ENCODE measurements at regions not wholly inside any gene's neighbourhood (a gene's known extent, or its start where the extent isn't known, plus 50 kb on each side); places are given as distances from the start of the nearest gene placed in this dataset.
"Not testable (repeated sequence)": the region's sequence is repeated elsewhere in the genome, so short reads cannot be mapped to it uniquely, and the experiment has no call there.

DNA sequence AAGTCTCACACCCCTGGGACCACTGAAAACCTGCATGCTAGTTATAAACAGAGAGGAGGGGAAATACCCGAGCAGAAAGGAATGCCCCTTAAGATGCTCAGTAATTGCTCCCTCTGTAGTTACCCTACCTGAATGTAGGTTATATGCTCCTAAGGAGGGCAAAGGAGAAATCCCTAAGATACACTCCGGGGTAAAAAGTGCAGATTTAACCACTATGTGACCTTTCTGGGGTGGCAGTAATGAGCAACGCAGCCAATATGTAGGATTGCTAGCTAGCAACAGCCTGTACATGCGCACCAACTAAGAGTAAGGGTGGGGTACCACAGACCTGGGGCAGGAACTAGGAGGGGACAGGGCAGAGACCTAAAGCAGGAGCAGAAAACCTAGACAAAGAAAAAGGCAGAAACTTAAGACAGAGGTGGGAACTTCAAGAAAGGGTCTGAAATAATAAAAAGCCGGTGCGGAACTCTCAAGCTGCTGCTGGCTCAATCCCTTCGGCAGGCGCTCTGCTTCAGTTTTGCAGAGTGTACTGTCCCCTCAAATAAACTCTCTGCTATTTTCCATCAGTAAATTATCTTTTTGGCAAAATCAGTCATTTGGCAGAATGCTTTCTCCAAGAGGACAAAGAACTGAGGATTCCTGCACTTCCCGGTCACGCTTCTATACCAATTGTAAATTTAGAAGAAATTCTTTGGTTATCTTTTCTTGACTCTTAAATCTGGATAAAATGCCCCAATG, 823.8 kb downstream of the CDH11 start:
- DNase-seq (ENCODE audit: low spot score) = no peak

DNA sequence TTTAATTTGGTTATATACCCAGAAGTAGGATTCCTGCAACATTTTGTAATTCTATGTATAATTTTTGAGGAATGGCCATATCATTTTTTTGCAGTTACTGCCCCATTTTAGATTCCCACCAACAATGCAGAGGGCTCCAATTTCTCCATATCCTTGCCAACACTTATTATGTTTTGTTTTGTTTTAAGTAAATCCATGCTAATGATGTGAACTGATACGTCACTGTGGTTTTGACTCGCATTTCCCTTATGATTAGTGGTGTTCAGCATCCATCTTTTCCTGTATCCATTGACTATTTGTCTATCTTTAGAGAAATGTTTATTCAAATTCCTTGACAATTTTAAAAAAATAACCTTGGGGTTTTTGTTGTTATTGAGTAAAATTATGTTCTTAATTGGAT, 826.4 kb downstream of the CDH11 start:
- no peak for DNase-seq (ENCODE audit: low spot score)

DNA sequence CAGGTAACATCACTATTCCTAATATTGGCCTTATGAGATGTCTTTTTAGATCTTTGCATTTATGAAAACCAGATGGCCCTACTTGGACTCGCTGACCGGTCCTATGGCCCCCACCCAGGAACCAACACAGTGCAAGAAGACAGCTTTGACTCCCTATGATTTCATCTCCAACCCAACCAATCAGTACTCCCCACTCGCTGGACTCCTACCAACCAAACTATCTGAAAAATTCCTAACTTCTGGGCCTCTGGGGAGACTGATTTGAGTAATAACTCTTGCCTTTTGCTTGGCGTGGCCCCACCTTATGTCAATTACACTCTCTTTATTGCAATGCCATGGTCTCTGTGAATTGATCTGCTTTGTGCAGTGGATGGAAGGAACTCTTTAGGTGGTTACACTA, 828.9 kb downstream of the CDH11 start:
- DNase-seq (ENCODE audit: low spot score) = no peak

DNA sequence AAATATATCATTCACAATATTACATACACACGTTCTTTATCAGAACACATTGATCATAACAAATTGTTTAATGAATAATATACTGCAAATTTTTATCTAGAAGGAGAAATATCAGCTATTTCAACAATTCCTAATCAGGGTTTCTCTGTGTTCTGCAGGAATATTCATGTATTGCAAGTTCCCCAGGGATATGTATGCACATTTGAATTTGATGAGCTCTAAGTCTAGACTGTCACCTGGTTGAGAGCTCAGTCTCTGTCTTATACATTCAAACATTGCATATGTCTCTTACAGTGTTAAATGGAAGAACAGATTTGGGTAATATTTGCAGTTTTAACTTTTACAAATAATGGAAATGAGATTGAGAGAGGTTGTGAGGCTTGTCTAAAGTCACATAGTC, 829.7 kb downstream of the CDH11 start:
- DNase-seq (ENCODE audit: low spot score) = no peak

DNA sequence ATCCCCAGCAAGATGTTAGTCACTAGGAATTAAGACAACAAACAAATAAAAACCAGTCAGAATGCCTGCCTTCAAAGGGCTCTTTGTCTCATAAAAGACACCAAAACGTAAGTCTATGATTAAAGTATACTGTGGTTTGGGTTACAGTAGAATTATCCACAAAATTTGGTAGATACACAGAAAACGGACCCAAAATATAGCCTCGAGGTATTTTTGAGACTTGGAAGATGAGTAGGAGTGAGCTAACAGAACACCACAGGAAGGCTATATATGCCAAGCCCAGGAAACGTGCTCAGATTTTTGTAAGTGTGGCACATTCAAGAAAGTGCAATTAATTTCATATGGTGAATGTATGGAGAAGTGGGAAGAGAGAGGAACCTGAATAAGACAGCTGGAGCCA, 831.4 kb downstream of the CDH11 start:
- DNase-seq (ENCODE audit: low spot score) = no peak

DNA sequence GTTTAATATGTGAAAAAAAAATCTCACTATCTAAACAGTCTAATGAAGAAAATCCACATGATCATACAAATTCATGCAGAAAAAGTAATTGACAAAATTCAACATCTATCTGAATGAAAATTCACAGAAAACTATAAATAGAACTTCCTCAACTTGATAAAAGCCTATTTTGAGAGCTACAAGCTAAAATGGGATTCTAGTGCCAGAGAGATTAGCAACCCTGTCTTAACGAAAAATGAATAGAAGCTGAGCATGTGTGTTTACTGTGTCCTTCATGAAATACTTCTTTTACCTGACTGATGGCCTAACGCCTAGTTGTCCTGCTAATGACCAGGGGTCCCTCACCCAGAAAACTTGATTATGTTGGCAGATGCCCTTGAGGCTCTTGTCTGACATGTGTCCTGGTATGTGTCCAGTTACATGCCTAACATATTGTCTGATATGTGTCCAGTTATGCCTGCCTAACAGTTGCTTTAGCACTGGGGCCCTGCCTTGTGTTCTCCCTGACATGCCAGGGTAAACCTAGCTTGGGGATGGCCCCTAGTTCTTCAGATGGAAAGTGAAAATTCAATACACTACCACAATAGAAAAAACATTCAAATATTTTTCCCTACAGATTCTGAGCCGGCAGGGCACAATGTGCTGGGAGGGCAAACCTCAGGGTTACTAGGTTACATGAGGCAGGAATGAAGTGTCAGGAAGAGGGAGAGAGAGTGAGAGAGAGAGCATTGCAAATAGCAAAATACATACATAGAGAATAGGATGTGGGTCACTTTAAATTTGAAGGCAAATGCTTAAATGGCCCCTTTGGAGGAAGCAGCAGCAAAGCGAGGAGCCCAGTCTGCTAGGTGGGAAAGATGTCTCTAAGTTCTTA, 834.0 kb downstream of the CDH11 start:
- no peak for DNase-seq (ENCODE audit: low spot score)

DNA sequence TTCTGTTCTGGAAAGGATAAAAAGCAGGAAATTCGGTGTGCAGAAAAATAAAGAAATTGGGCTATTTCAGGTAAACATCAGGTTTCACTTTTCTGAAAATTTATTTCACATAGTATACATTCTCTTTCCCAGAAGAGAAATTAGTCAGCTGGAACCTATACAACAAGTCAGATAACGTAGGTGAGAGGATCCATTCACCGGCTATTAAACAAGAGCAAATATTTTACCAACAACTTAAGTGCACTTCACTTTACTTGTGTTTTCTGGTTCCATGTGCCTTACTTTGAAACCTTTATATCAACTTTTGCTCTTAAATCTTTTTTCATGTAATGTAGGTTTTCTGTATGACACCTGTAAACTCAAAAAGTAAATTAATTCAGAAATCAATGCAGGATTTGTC, 839.7 kb downstream of the CDH11 start:
- DNase-seq (ENCODE audit: low spot score) = no peak

DNA sequence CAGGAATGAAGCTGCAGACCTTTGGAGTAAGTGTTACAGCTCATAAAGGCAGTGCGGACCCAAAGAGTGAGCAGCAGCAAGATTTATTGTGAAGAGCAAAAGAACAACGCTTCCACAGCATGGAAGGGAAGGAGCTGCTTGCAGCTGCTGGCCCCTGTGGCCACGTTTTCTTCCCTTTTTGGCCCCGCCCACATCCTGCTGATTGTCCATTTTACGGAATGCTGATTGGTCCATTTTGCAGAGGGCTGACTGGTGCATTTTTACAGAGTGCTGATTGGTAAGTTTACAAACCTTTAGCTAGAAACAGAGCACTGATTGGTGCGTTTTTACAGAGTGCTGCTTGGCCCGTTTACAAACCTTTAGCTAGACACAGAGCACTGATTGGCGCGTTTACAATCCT, 841.5 kb downstream of the CDH11 start:
- no peak for DNase-seq (ENCODE audit: low spot score)

DNA sequence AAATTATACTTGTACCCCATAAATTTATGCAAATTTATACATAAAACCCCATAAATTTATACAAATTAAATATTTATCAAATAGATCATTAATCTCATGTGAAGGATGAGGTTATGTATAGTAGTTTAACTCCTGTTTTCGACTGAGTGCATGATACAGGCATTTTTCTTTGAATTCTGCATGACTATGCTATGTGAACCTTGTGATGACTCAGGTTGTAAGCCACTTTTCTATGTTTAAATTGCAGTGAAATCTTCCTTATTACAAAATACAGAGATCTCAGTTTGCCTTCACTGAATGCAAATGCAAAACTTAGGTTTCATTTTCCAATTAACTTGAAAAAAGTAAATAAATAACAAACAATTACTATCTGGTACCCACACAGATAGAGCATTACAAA, 843.7 kb downstream of the CDH11 start:
- DNase-seq (ENCODE audit: low spot score) = no peak

DNA sequence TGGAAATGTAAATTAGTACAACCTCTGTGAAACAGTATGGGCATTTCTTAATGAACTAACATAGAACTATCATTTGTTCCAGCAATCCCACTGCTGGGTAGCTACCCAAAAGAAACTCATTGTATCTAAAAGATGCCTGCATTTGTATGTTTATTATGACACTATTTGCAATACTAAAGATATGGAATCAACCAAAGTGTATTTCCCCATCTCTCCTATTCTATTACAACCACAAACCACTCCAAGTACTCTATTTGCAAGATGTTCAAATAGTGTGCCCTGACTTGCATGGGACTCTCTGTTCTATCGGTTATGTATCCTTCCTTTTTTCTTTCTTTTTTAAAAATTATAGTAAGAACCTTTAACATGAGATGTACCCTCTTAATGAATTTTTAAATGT, 845.2 kb downstream of the CDH11 start:
- DNase-seq (ENCODE audit: low spot score) = no peak

DNA sequence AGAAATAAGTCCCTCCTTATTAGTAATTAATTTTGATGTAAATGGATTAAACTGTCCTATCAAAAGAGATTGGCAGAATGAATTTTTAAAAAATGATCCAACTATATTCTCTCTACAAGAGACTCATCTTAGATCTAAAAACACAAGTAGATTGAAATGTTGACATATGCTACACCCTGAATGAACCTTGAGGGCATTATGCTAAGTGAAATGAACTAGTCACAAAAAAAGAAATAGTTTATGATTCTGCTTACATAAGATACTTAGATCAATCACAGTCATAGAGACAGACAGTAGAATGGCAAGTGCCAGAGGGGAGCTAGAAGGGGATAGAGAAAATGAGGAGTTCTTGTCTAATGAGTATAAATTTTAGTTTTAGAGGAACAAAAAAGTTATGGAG, 849.8 kb downstream of the CDH11 start:
- no peak for DNase-seq (ENCODE audit: low spot score)

DNA sequence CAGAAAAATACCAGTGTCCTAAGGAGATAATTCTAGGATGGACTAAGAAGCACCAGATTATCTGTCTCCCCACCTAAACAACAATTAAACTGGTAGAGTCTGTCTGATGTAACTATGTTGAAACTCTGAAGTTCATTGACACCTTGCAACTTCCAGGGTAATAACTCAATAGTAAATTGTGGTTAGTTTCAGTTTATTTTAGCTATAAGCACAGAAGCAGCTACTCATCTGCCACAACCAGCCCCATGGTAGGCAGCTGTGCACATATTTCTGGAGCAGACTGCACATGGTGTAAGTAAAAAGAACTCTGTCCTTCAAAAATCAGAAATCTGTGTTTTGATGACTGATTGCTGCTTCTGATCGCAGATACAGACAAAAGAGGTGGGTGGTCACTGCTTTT, 852.1 kb downstream of the CDH11 start:
- no peak for DNase-seq (ENCODE audit: low spot score)

DNA sequence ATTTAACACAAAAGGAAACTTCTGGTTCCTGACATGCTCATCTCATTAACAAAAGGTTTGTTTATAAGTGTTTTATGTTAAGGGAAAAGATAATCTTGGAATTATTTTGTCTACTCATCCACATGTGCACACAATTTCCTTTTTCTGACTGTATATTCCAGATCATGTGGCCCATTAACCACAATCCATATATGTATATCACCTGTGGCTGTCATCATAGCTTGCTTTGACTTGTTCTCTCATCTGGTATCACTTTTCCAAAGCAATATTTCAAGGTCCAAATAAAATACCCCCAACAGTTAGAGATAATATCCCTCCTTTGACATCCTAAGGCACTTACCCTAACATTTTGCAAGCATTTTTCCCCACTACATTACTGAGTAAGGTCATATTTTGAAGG, 856.1 kb downstream of the CDH11 start:
- no peak for DNase-seq (ENCODE audit: low spot score)

DNA sequence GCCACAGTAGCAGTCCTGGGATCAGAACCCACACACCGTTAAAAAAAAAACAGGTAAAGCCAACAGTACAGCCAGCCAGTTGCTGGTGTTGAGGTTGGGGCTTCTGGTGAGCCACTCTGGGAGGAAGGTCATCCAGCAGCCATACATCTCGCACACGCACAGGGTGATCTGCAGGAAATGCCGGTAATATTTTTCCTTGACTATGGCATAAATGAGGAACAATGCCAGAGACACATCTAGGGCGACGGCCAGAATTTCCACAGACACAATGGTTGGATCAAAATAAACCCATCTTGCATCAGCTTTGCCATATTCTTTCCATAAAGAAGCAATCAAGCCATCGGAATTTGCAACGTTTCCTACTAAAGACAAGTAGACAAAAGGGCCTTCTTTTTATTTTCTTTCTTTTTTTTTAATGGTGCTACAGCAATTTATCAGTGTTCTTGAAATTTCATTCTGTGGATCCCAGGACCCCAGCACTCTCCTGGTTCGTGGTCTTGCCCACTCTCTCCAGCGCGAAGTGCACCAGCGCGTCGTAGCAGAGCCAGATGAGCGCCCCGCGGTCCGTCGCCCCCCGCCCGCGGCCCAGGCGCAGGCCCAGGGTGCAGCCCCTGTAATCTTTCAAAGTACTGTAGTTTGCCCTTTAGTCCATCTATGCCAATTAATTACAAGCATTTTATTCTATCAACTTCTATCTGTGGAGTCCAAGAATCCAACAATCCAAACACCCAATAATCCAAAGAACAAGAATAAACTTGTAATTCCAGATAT, 861.0 kb downstream of the CDH11 start:
- DNase-seq (ENCODE audit: low spot score) = not testable (repeated sequence)

DNA sequence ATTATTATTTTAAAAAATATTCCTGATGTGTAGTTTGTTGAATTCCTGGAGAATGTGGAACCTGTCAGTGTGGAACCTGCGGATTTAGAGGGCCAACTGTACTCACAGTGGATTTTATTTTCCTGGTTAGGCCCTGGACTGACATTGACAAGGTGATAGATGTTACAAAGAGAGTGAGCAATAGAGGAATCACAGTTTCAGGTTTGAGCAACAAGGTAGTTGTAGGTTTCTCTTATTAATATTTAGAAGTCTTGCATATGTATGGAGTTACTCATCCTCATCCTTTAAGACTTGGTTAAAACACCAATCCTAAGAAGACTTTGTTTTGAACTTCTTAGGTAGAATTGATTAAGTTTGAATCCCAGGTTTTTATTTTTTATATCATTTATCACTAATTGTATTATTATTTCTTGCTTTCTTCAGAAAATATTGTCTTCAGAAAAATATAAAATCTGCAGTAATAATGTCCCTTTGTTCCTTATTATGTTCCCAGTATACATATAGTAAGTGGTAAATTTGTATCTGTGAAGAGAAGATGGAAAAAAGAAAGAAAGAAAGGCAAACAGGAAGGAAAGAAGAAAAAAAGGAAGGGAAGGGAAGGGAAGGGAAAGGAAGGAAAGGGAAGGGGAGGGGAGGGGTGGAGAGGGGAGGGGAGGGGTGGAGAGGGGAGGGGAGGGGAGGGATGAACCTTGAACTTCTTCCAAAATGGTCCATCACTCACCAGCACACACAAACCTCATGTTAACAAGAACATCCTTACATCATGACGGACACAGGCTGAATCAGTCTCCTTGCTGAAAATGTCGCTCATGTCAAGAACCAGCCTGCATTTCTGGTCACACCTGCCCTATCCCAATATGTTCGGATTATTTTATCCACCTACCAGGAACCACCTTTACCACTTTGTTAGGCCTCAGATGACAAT, 867.2 kb downstream of the CDH11 start:
- no peak for DNase-seq (ENCODE audit: low spot score)

DNA sequence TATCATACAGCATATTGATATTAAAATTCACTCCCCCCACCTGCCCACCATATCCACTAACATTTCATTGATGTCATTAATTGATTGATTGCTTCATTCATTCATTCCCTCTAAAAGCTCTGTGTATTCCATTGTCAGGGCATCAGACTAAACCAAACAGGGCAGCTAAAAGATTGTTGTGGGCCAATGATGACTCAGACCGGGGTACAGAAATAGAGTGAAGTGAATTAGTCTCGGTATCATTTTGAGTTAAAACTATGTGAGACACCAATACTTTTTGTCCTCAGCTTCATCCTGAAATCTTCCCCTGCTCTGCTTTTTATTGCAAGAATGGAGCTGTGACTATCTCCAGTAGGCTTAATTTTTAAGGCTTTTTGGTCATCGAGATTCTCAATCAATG, 868.3 kb downstream of the CDH11 start:
- DNase-seq (ENCODE audit: low spot score) = no peak

DNA sequence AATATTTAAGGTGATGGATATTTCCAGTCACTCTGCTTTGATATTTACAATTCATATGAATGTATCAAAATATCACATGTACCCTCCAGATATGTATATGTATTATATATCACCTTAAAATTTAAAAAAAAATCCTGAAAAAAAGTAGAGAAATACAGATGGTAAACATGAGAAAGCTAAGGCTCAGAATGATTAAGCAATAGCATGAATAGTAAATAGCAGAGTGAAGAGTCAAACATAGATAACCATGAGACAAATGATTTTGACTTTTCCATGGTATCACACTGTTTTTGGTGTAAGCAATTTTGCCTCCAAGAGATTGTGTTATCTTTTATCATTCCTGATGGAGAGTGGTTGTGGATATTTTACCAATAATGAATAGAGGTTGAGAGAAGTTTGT, 868.8 kb downstream of the CDH11 start:
- no peak for DNase-seq (ENCODE audit: low spot score)

DNA sequence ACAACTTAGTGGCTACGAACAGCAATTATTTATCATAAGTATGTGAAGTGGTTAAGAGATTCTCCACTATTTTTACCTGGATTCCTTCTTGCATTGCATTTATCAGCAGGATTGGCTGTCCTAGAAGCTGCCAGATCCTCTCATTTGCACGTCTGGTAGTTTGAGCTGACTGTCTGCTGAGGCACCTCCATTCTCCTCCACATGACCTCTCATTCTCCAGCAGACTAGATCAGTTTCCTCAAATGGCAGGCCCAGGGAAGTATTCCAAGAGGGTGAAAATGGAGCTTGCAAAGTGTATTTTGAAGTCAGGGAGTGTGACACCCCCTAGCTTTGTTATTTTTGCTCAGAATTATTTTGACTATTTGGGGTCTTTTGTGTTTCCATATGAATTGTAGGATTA, 870.1 kb downstream of the CDH11 start:
- DNase-seq (ENCODE audit: low spot score) = no peak

DNA sequence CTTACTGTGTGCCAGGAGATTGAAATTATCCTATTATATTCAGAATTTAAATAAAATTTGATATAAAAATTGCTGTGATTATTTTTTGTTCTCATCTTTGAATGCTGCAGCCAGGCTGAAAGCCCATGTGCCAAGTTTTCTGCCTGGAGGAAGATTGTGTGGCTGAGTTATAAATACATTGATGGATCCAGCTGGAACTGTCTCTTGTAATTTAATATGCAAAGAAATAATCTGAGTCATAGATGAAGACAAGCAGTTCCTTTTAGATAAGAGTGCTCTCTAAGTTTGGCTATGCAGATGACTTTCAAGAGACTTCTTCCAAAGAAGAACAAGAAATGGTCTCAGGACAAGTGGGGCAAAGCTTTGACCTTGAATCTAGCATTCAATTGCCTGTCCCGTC, 871.0 kb downstream of the CDH11 start:
- DNase-seq (ENCODE audit: low spot score) = no peak

DNA sequence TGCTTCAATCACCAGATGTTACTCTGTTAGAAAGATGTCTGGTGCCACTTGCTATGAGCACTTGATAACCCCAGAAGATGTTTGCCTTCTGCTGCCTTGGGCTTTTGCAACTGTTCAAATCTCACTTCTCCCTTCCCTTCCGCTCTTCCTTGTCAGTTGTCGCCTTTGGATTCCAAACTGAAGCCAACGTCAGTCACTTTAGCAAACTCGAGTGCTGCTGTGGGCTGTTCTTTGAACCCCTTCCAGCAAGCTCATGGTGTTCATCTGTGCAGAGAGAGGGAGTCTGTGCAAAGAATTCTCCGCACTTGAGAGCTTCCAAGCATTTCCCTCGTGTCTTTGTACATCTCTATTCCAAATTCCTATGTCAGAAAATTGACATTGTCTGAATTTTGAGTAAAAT, 879.4 kb downstream of the CDH11 start:
- DNase-seq (ENCODE audit: low spot score) = no peak

DNA sequence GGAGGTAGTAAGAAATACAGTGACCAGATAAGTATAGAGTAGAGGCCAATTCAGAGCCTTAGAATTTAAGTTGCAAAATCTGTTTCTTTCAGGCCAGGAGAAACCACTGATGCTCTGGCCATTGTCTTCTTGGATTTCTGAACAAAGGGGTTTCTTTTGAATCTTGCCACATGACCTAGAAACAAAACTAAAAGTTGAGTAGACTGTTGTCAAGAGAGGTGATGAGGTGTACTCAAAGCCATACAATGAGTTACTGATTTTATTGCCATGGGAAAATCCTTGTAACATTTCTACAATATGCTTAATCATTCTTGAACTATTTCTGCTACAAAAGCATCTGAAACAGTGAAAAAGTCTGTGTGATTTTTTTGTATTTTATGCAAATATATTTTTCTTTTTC, 881.3 kb downstream of the CDH11 start:
- no peak for DNase-seq (ENCODE audit: low spot score)

DNA sequence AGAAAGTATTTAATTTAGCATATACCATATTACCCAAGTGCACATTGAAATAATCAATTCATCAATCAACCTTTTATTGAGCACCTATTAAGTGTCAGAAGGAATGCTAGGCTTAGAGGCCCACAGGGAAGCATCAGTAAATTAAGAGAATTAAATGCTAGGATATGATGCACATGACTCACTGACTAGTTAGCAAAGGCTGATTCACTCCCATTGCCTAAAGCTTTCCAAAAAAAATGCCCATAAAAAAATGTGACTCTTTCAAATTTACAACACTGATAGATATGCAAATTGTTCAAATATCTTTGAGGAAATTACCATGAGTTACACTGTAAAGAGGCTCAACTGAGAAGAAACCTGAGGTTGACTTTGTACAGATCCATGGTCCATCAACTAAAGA, 883.3 kb downstream of the CDH11 start:
- peak; percentile 23 for DNase-seq (ENCODE audit: low spot score)

Data from AG08396 (cell line).